ENCODE measurements at regions not wholly inside any gene's neighbourhood (a gene's known extent, or its start where the extent isn't known, plus 50 kb on each side); places are given as distances from the start of the nearest gene placed in this dataset.

DNA sequence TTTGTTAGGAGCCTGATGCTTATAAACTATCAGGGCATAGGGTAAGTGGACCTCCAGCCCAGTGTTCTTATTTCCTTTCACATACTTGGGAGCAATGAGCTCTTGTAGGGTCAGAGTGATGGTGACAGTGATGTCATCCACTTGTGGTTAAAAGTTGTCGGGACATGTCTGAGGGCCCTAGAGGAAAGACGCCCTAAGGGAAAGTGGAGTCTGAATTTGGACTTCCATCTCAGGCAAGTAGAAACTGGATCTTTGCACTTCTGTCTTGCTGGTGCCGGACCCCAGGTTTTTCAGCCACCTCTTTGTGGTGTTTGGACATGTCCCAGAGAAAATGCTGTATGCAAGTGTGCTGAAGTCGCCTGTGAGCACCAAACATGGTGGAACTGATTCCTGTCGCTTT, 900.5 kb downstream of the C6orf118 start:
- TF ChIP-seq, protein P1, sequence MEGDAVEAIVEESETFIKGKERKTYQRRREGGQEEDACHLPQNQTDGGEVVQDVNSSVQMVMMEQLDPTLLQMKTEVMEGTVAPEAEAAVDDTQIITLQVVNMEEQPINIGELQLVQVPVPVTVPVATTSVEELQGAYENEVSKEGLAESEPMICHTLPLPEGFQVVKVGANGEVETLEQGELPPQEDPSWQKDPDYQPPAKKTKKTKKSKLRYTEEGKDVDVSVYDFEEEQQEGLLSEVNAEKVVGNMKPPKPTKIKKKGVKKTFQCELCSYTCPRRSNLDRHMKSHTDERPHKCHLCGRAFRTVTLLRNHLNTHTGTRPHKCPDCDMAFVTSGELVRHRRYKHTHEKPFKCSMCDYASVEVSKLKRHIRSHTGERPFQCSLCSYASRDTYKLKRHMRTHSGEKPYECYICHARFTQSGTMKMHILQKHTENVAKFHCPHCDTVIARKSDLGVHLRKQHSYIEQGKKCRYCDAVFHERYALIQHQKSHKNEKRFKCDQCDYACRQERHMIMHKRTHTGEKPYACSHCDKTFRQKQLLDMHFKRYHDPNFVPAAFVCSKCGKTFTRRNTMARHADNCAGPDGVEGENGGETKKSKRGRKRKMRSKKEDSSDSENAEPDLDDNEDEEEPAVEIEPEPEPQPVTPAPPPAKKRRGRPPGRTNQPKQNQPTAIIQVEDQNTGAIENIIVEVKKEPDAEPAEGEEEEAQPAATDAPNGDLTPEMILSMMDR (IDR thresholded peaks at IDR 0.05): no peak
- Histone ChIP-seq H3K27ac (no peak overlapping the region), H3K27me3 (no peaks in the 10 kb centered on the region), H3K36me3 (no peaks in the 10 kb centered on the region), H3K4me1 (no peaks in the 10 kb centered on the region), H3K9me3 (no peaks in the 10 kb centered on the region), H3K4me3 (no peak overlapping the region)
- peak; percentile 44 for ATAC-seq
- DNase-seq: no peak
- intact Hi-C loops (cut with DNase I): no loop called here

- H3K4me1 ChIP-seq: no peaks in the 10 kb centered on the region
Observed at GRCh38 chr6:164404812-164405488, 904.5 kb downstream of the C6orf118 start.

GRCh38 chr6:164401871-164402270, 907.5 kb downstream of the C6orf118 start:
- DNase-seq: no peak
- intact Hi-C loops (cut with DNase I): no loop called here
- ATAC-seq: no peak

More at GRCh38 chr6:164404812-164405488, 904.5 kb downstream of the C6orf118 start:
- Histone ChIP-seq H3K36me3 (no peaks in the 10 kb centered on the region), H3K27ac (no peak overlapping the region), H3K27me3 (no peaks in the 10 kb centered on the region), H3K9me3 (no peaks in the 10 kb centered on the region), H3K4me3 (no peak overlapping the region)
- ATAC-seq: no peak
- intact Hi-C loops (cut with DNase I): no loop called here
- DNase-seq: no peak
- TF ChIP-seq, protein P1 (IDR thresholded peaks at IDR 0.05): no peak

GRCh38 chr6:164398647-164399046, 910.8 kb downstream of the C6orf118 start:
- H3K36me3 ChIP-seq: no peaks in the 10 kb centered on the region
- intact Hi-C loops (cut with DNase I): no loop called here
- TF ChIP-seq, protein P1 (IDR thresholded peaks at IDR 0.05): no peak

More at GRCh38 chr6:164401871-164402270, 907.5 kb downstream of the C6orf118 start:
- no peaks in the 10 kb centered on the region for H3K36me3 ChIP-seq
- TF ChIP-seq, protein P1 (IDR thresholded peaks at IDR 0.05): no peak
- no peaks in the 10 kb centered on the region for H3K9me3 ChIP-seq
- no peak overlapping the region for H3K4me3 ChIP-seq
- H3K27me3 ChIP-seq: no peaks in the 10 kb centered on the region
- H3K4me1 ChIP-seq: no peaks in the 10 kb centered on the region
- no peak overlapping the region for H3K27ac ChIP-seq

DNA sequence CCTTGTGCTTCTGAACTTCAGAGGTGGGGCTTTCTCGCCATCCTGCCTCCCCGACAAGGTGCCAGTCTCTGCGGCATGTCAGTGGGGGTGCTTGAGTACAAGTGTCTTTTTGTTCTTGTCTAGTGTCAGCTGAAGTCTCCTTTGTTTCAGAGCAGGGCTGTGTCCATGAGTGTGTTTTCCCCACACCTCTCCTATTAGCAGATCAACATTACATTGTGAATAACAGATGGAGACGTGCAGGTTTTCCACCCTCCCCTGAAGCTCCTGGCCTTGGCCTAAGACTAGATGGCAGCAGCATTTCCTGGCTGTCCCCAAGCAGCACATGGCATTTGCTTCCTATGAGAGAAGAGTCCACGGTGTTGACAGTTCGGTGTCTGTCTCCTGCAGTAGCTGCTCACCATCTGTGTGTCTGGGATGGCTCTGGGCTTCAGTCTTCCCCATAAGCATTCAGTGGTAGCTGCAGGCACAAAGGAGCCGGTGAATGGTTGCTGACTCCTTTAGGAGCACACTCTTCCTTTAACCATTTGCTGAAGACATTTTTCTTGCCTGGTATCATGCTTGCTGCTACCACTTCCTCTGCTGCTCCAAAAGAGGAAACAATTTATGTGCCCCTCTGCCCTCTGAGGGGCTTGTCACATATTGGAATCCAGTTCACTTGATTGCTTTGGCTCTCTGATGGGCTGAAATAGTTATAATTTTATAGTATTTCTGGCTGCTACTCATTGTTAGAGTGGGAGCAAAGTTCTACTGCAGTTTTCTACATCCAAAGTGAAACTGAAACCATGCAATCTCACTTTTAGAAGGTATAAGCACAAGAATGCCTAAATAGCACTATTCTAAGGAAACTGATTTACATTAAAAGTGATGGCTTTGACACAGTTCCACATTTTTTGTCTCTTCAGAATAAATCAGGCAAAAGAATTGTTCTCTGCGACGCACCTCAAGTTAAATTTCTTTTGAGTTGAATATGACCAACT, 913.0 kb downstream of the C6orf118 start:
- H3K4me3 ChIP-seq: no peak overlapping the region
- DNase-seq (no peak), ATAC-seq (peak; percentile 50)
- TF ChIP-seq, protein P1 (IDR thresholded peaks at IDR 0.05): no peak
- no peaks in the 10 kb centered on the region for H3K36me3 ChIP-seq
- no peaks in the 10 kb centered on the region for H3K27me3 ChIP-seq
- H3K9me3 ChIP-seq: no peaks in the 10 kb centered on the region
- H3K27ac ChIP-seq: no peak overlapping the region
- H3K4me1 ChIP-seq: no peaks in the 10 kb centered on the region
- intact Hi-C loops (cut with DNase I): no loop called here

More at GRCh38 chr6:164398647-164399046, 910.8 kb downstream of the C6orf118 start:
- DNase-seq (no peak), ATAC-seq (no peak)
- H3K9me3 ChIP-seq: no peaks in the 10 kb centered on the region
- H3K4me3 ChIP-seq: no peak overlapping the region
- no peaks in the 10 kb centered on the region for H3K27me3 ChIP-seq
- no peaks in the 10 kb centered on the region for H3K4me1 ChIP-seq
- H3K27ac ChIP-seq: no peak overlapping the region
